Left ventricle myocardium inferior (tissue), 1 donor: ENCODE measurements at regions not wholly inside any gene's neighbourhood (a gene's known extent, or its start where the extent isn't known, plus 50 kb on each side); places are given as distances from the start of the nearest gene placed in this dataset.

ENCODE experiments used
- DNase-seq: peaks from one replicate; pipeline ENCODE4 v3.0.0-alpha.2; 2020
- H3K27ac ChIP-seq: fragments of 200-600 bp; replicated peaks from 2 replicates; pipeline ENCODE4 v1.8.0; 2021
- H3K27me3 ChIP-seq: fragments of 200-600 bp; 2 replicates; pipeline ENCODE4 v1.8.0; 2021; ENCODE audit warnings: low read depth
- H3K36me3 ChIP-seq: fragments of 200-600 bp; 2 replicates; pipeline ENCODE4 v1.8.0; 2021
- H3K4me1 ChIP-seq: fragments of 200-600 bp; 2 replicates; pipeline ENCODE4 v1.8.0; 2021
- H3K4me3 ChIP-seq: fragments of 200-600 bp; 2 replicates; pipeline ENCODE4 v1.8.0; 2021; ENCODE audit warnings: mild to moderate bottlenecking, moderate library complexity
- H3K9me3 ChIP-seq: fragments of 200-600 bp; replicated peaks from 2 replicates; pipeline ENCODE4 v1.8.0; 2021
- intact Hi-C: fragments of 100-400 bp; cut with micrococcal nuclease; formaldehyde crosslinking; loops from one replicate; pipeline ENCODE4 v1.11.0; 2022
- TF ChIP-seq, protein P1 (sequence below): fragments of 200-600 bp; IDR thresholded peaks from 2 replicates; pipeline ENCODE4 v1.8.0; 2021; ENCODE audit warnings: antibody characterized with exemption, mild to moderate bottlenecking, borderline replicate concordance
- donor health status: DM: no; HTN: yes; CAD: no; lungs with severe emphysema.

DNA sequence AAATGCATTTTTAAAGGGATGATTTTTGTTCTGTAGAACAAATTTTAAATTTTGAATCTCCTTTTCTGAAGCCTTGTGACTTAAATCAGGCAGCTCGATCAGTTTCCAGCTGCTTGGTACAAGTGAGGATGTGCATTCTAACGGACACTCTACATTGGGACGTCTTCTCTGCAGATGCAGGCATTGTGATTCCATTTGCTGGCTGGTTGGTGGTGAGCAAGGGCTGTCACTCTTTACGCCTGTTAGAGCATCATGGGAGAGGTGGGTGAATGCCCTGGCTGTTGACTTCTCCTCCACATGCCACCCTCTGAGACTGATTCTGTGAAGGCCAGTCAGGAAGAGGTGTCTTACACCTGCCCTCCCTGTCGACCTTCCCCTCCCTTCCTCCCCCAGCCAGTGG is 240.5 kb upstream of the RNF32 start:
- TF ChIP-seq, protein P1, sequence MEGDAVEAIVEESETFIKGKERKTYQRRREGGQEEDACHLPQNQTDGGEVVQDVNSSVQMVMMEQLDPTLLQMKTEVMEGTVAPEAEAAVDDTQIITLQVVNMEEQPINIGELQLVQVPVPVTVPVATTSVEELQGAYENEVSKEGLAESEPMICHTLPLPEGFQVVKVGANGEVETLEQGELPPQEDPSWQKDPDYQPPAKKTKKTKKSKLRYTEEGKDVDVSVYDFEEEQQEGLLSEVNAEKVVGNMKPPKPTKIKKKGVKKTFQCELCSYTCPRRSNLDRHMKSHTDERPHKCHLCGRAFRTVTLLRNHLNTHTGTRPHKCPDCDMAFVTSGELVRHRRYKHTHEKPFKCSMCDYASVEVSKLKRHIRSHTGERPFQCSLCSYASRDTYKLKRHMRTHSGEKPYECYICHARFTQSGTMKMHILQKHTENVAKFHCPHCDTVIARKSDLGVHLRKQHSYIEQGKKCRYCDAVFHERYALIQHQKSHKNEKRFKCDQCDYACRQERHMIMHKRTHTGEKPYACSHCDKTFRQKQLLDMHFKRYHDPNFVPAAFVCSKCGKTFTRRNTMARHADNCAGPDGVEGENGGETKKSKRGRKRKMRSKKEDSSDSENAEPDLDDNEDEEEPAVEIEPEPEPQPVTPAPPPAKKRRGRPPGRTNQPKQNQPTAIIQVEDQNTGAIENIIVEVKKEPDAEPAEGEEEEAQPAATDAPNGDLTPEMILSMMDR: no peak
- H3K9me3 ChIP-seq: peaks cover 5% of the 10 kb centered on the region
- H3K36me3 ChIP-seq: no peaks in the 10 kb centered on the region
- no peak overlapping the region for H3K4me3 ChIP-seq
- H3K27ac ChIP-seq: no peak overlapping the region
- no peaks in the 10 kb centered on the region for H3K4me1 ChIP-seq
- no peak for DNase-seq
- H3K27me3 ChIP-seq: peaks cover 52% of the 10 kb centered on the region
- intact Hi-C loops: no loop called here

DNA sequence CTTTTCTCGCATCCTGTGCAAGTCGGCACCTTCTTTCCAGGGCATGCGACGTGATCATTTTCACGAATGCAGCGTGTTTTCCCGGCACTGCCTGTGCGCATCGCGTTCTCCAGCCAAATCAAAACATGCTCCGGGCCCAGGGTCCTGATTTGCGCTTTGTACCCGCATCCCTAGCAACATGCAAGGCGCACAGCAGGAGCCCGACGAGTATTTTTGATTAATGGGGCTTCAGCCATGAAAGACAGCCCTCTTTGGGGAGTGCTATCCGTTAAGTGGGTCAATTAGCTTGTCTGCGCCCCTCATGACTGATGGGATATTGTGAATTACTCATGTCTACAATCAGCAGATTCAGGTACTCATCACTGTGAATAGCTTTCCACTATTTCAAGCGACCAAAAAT is 243.3 kb upstream of the RNF32 start:
- peaks cover 5% of the 10 kb centered on the region for H3K9me3 ChIP-seq
- no peaks in the 10 kb centered on the region for H3K4me1 ChIP-seq
- H3K4me3 ChIP-seq: no peak overlapping the region
- H3K27ac ChIP-seq: no peak overlapping the region
- TF ChIP-seq, protein P1: no peak
- intact Hi-C loops: no loop called here
- DNase-seq: no peak
- H3K27me3 ChIP-seq: peaks cover 52% of the 10 kb centered on the region
- no peaks in the 10 kb centered on the region for H3K36me3 ChIP-seq

DNA sequence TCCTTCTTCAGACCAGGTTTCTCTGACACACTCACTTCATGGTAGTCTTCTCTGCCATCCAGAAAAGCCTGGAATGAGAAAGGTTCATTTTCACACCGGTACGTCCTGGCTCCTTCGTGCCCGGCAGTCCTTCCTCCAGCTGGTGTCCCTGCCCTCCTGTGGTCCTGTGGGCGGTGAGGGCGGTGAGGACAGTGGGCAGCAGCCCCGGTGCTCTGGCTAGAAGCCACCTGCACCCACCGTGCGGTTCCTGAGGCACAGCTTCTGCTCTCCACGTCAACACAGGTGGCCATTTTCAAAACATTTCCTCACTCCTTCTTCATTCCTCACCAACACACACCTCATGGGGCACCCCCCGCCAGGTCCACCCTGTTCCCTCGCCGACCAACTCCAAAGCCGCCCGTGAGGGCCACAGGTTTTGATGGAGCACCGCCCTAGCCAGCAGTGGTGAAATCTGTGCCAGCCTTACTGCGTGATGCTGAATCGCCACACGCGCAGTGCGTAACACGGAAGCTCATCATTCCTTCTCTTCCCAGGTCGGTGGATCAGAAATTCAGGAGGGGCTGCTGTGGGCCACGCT is 251.4 kb upstream of the RNF32 start:
- TF ChIP-seq, protein P1: no peak
- H3K4me1 ChIP-seq: no peaks in the 10 kb centered on the region
- intact Hi-C loops: no loop called here
- H3K36me3 ChIP-seq: no peaks in the 10 kb centered on the region
- no peak for DNase-seq
- no peak overlapping the region for H3K27ac ChIP-seq
- no peak overlapping the region for H3K4me3 ChIP-seq
- H3K27me3 ChIP-seq: peaks cover 50% of the 10 kb centered on the region
- peaks cover 5% of the 10 kb centered on the region for H3K9me3 ChIP-seq

DNA sequence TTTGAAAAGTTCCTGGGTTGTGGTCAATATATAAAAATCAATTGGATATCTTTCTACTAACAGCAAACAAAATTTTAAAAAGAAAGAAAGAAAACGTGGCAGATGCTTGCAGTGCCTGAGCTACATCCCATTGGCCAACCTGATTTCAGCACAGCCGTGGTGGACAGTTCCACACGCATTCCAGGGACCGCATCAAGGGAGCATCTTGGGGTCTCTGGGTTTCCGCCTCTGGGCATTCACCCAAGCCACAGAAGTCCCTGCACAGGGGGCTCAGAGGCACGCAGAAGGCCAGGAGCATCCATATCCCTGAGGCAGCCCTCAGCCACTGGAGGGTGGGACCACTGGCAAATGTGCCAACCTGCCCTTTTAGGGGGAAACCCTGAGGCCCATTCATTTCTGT is 254.5 kb upstream of the RNF32 start:
- Histone ChIP-seq H3K27me3 (peaks cover 81% of the 10 kb centered on the region), H3K4me1 (no peaks in the 10 kb centered on the region), H3K36me3 (no peaks in the 10 kb centered on the region), H3K27ac (no peak overlapping the region), H3K9me3 (no peaks in the 10 kb centered on the region), H3K4me3 (no peak overlapping the region)
- DNase-seq: no peak
- intact Hi-C loops: no loop called here
- TF ChIP-seq, protein P1: no peak

DNA sequence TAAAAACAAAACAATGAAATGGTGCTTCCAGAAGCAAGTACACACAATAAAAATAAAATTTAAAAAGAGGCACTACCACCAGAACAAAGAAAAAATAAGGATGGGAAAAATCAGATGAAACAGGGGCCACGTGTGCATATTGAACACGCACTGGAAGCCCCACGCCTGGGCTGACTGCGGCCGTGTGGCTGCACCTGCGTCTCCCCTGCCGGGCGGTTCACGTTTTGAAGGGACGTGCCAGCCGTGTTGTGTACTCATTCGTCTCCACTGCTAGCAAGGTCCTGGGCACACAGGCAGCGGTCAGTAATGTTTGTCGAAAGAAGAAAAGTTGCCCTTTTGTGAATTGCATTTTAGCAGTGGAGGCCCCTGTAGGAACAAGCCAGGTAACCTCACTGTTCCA is 255.9 kb upstream of the RNF32 start:
- DNase-seq: no peak
- Histone ChIP-seq H3K36me3 (no peaks in the 10 kb centered on the region), H3K27ac (no peak overlapping the region), H3K9me3 (no peaks in the 10 kb centered on the region), H3K4me1 (no peaks in the 10 kb centered on the region), H3K4me3 (no peak overlapping the region), H3K27me3 (peaks cover 83% of the 10 kb centered on the region)
- TF ChIP-seq, protein P1: no peak
- intact Hi-C loops: no loop called here

DNA sequence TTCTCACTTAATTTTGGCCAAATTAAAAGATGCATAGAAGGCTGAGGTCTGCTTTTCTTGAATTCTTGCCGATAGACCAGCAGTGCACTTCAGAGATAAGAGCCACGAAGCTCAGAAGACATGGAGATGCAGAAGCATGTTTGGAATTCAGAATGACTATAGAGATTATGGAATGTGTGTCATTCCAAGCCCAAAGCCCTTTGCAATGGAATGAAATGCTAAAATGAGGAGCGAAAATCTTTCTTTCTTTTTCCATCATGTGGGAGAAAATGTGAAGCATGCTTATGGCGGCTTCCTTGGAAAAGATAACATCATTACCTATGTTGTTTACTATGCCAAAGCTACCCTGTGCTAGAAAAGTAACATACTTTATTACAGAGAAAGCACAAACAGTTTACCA is 257.0 kb upstream of the RNF32 start:
- H3K4me1 ChIP-seq: no peaks in the 10 kb centered on the region
- intact Hi-C loops: no loop called here
- TF ChIP-seq, protein P1: no peak
- no peak overlapping the region for H3K27ac ChIP-seq
- H3K27me3 ChIP-seq: peaks cover 75% of the 10 kb centered on the region
- no peaks in the 10 kb centered on the region for H3K36me3 ChIP-seq
- no peak overlapping the region for H3K4me3 ChIP-seq
- no peak for DNase-seq
- H3K9me3 ChIP-seq: no peaks in the 10 kb centered on the region
